ENCODE measurements at regions not wholly inside any gene's neighbourhood (a gene's known extent, or its start where the extent isn't known, plus 50 kb on each side); places are given as distances from the start of the nearest gene placed in this dataset.

GRCh38 chr10:43856299-43856698 lies 207.6 kb upstream of the ZNF32 start:
- no peak for DNase-seq (ENCODE audit: low read depth)
- H3K4me3 ChIP-seq (ENCODE audit: low read depth, low read length), result no peak overlapping the region
- TF ChIP-seq, protein P1, sequence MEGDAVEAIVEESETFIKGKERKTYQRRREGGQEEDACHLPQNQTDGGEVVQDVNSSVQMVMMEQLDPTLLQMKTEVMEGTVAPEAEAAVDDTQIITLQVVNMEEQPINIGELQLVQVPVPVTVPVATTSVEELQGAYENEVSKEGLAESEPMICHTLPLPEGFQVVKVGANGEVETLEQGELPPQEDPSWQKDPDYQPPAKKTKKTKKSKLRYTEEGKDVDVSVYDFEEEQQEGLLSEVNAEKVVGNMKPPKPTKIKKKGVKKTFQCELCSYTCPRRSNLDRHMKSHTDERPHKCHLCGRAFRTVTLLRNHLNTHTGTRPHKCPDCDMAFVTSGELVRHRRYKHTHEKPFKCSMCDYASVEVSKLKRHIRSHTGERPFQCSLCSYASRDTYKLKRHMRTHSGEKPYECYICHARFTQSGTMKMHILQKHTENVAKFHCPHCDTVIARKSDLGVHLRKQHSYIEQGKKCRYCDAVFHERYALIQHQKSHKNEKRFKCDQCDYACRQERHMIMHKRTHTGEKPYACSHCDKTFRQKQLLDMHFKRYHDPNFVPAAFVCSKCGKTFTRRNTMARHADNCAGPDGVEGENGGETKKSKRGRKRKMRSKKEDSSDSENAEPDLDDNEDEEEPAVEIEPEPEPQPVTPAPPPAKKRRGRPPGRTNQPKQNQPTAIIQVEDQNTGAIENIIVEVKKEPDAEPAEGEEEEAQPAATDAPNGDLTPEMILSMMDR (conservative IDR thresholded peaks at IDR 0.05; ENCODE audit: low read depth, low read length), result no peak

DNA sequence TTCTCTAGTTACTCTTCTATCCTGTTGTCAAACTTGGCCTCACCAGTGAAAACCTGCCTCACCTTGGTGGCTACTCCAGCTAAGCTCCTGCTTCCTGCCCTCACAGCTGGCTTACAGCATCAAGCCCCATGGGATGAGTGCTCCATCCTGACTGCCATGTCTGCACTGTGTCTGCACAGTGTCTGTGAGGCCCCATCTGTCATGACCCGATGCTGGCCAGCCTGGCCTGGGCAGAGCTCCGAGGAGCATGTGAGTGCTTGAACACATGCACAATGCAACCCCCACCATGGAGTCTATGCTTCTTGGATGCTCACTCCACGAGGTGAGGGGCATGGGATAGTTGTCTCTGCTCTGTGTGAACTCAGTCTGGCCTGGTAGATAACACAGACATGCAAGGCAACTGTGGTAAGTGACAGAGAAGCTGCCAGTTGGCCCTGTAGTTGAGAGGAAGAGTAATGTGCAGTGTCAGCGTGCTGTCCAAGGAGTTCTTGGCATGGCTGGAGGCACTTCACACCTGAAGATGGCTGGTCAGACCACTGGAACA lies 207.1 kb upstream of the ZNF32 start:
- TF ChIP-seq, protein P1 (conservative IDR thresholded peaks at IDR 0.05; ENCODE audit: low read depth, low read length), result no peak
- no peak for DNase-seq (ENCODE audit: low read depth)
- H3K4me3 ChIP-seq (ENCODE audit: low read depth, low read length), result no peak overlapping the region

DNA sequence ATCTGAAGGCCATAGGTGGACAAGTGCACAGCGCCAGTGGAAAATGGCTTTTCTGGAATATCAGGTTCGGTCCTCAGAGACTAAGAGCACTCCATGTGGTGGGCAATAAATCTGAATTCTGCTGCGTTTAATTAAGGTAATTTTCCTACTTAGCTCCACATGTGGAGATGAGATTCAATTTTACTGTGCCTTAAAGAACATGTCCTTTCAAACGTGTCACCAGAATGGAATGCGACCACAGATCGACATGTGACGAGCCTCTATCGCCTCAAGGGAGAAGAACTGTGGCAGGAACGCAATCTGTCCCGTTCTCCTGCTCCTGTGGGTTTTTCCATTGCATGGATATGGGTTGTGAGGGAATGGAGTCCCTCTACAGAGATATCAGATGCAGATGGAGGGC lies 205.3 kb upstream of the ZNF32 start:
- H3K4me3 ChIP-seq (ENCODE audit: low read depth, low read length), result no peak overlapping the region
- peak; percentile 51 for DNase-seq (ENCODE audit: low read depth)

DNA sequence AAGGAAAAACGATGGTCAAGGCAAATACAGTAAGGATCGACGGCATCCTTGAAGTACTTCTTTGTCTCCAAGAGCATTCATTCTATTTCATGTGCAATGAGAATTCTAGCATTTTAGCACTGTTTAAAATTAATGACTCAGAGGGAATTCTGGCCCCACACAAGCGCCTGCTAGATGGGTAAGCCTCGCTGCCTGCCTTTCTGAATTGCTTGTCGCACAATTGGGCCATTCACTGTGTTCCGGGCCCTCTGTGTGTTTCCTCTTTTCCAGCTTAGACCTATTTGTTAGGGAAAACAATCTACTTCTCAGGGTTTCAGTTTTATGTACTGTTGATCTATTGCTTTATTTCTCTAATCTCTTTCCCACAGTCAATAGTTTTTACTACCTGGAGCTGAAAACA lies 204.7 kb upstream of the ZNF32 start:
- DNase-seq (ENCODE audit: low read depth), result no peak
- TF ChIP-seq, protein P1 (conservative IDR thresholded peaks at IDR 0.05; ENCODE audit: low read depth, low read length), result no peak
- H3K4me3 ChIP-seq (ENCODE audit: low read depth, low read length), result no peak overlapping the region

More for the DNA sequence above, 205.3 kb upstream of the ZNF32 start:
- TF ChIP-seq, protein P1 (conservative IDR thresholded peaks at IDR 0.05; ENCODE audit: low read depth, low read length), result no peak

GRCh38 chr10:43852644-43853214 lies 204.0 kb upstream of the ZNF32 start:
- TF ChIP-seq, protein P1 (conservative IDR thresholded peaks at IDR 0.05; ENCODE audit: low read depth, low read length), result no peak
- H3K4me3 ChIP-seq (ENCODE audit: low read depth, low read length), result no peak overlapping the region
- no peak for DNase-seq (ENCODE audit: low read depth)

DNA sequence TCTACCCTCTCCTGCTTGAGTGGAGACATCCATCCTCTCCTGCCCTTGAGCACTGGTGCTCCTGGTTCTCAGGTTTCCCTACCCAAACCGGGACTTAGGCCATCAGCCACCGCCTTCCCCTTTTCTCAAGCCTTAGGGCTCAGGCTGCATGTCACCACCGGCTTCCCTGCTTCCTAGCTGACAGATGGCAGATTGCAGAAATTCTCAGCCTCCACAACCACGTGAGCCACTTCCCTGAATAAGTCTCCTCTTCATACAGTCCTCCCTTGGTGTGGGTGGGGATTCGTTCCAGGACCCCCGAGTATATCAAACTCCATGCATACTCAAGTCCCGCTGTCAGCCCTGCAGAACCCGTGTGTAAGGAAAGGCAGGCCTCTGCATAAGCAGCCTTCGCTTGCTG lies 203.5 kb upstream of the ZNF32 start:
- no peak for DNase-seq (ENCODE audit: low read depth)
- H3K4me3 ChIP-seq (ENCODE audit: low read depth, low read length), result no peak overlapping the region
- TF ChIP-seq, protein P1 (conservative IDR thresholded peaks at IDR 0.05; ENCODE audit: low read depth, low read length), result no peak

GRCh38 chr10:43851030-43851429 lies 202.3 kb upstream of the ZNF32 start:
- no peak for DNase-seq (ENCODE audit: low read depth)
- H3K4me3 ChIP-seq (ENCODE audit: low read depth, low read length), result no peak overlapping the region
- TF ChIP-seq, protein P1 (conservative IDR thresholded peaks at IDR 0.05; ENCODE audit: low read depth, low read length), result no peak

Data from choroid plexus epithelial cell (primary cell).